ENCODE measurements at regions not wholly inside any gene's neighbourhood (a gene's known extent, or its start where the extent isn't known, plus 50 kb on each side); places are given as distances from the start of the nearest gene placed in this dataset.

GRCh38 chr20:46798430-46798829, 89.0 kb downstream of the SLC2A10 start:
- H3K36me3 ChIP-seq (ENCODE audit: insufficient read depth, low read length), result no peaks in the 10 kb centered on the region
- Mint-ChIP-seq H3K36me3 (ENCODE audit: low read depth, unreplicated experiment) (no peaks in the 10 kb centered on the region), H3K4me3 (ENCODE audit: unreplicated experiment) (no peak overlapping the region), H3K9me3 (ENCODE audit: unreplicated experiment) (peaks cover 2% of the 10 kb centered on the region), H3K27ac (ENCODE audit: unreplicated experiment) (no peak overlapping the region), H3K4me1 (ENCODE audit: low read depth, unreplicated experiment) (peaks cover 2% of the 10 kb centered on the region), H3K27me3 (ENCODE audit: low read depth, unreplicated experiment) (peaks cover 33% of the 10 kb centered on the region)
- peaks cover 43% of the 10 kb centered on the region for H3K27me3 ChIP-seq (ENCODE audit: insufficient read depth, low read length)
- no peak for DNase-seq (ENCODE audit: low read depth)
- no peak overlapping the region for H3K9ac ChIP-seq (ENCODE audit: low read length)
- no peaks in the 10 kb centered on the region for H4K20me1 ChIP-seq (ENCODE audit: insufficient read depth, low read length)
- FAIRE-seq, result no peak
- no peak overlapping the region for H2AFZ ChIP-seq (ENCODE audit: low read depth, low read length)
- H3K4me3 ChIP-seq (ENCODE audit: insufficient read depth, low read depth, low read length), result no peak overlapping the region
- H3K79me2 ChIP-seq (ENCODE audit: insufficient read depth, low read length), result no peaks in the 10 kb centered on the region
- H3K4me2 ChIP-seq (ENCODE audit: low read length), result no peak overlapping the region
- no peaks in the 10 kb centered on the region for H3K4me1 ChIP-seq (ENCODE audit: insufficient read depth, low read length)
- H3K27ac ChIP-seq (ENCODE audit: low read depth, low read length), result no peak overlapping the region
- H3K9me3 ChIP-seq (ENCODE audit: insufficient read depth, low read depth, low read length), result no peaks in the 10 kb centered on the region
- TF ChIP-seq EZH2 (IDR thresholded peaks at IDR 0.05; ENCODE audit: insufficient read depth, low read length), result no peak
- no peak for TF ChIP-seq CTCF (IDR thresholded peaks at IDR 0.05; ENCODE audit: insufficient read depth, low read depth, low read length)

DNA sequence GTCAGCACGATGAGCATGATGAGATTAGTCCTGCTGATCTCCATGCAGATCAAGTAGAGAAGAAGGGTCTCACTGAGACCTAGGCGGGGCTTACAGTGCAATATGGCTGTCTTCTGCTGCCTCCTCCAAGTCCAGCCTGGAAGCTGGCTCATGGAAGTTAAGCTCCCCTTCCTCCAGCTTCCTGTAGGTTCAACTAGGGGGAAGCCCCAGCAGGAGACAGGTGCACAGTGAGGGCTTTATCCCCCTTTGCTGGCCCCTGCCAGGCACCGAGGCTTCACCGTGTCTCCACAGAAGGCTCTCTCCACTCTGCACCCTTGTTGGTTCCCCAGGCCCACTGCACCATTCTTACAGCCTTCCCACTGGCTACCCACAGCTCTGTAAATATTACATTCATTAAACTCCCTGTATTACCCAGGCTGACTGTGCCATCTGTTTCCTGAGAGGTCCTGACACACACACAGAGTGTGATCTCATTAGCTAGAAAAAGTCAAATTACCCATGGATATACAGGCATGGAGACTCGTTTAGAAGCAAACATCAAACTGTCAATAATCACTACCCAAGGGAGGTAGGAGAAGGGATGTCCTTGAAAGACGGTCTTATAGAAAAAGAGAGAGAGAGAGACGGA, 90.4 kb downstream of the SLC2A10 start:
- H4K20me1 ChIP-seq (ENCODE audit: insufficient read depth, low read length), result no peaks in the 10 kb centered on the region
- H3K4me1 ChIP-seq (ENCODE audit: insufficient read depth, low read length), result no peaks in the 10 kb centered on the region
- no peaks in the 10 kb centered on the region for H3K9me3 ChIP-seq (ENCODE audit: insufficient read depth, low read depth, low read length)
- peaks cover 2% of the 10 kb centered on the region for H3K9me3 Mint-ChIP-seq (ENCODE audit: unreplicated experiment)
- TF ChIP-seq CTCF (IDR thresholded peaks at IDR 0.05; ENCODE audit: insufficient read depth, low read depth, low read length) (no peak), EZH2 (IDR thresholded peaks at IDR 0.05; ENCODE audit: insufficient read depth, low read length) (no peak)
- H3K27me3 ChIP-seq (ENCODE audit: insufficient read depth, low read length), result peaks cover 41% of the 10 kb centered on the region
- no peak overlapping the region for H3K4me3 Mint-ChIP-seq (ENCODE audit: unreplicated experiment)
- FAIRE-seq (no peak), DNase-seq (ENCODE audit: low read depth) (no peak)
- H3K4me3 ChIP-seq (ENCODE audit: insufficient read depth, low read depth, low read length), result no peak overlapping the region
- H3K27ac ChIP-seq (ENCODE audit: low read depth, low read length), result no peak overlapping the region
- H3K27me3 Mint-ChIP-seq (ENCODE audit: low read depth, unreplicated experiment), result peaks cover 23% of the 10 kb centered on the region
- no peak overlapping the region for H3K27ac Mint-ChIP-seq (ENCODE audit: unreplicated experiment)
- H3K4me1 Mint-ChIP-seq (ENCODE audit: low read depth, unreplicated experiment), result peaks cover 2% of the 10 kb centered on the region
- H3K4me2 ChIP-seq (ENCODE audit: low read length), result no peak overlapping the region
- H3K36me3 Mint-ChIP-seq (ENCODE audit: low read depth, unreplicated experiment), result no peaks in the 10 kb centered on the region
- H3K36me3 ChIP-seq (ENCODE audit: insufficient read depth, low read length), result no peaks in the 10 kb centered on the region
- no peak overlapping the region for H3K9ac ChIP-seq (ENCODE audit: low read length)
- no peak overlapping the region for H2AFZ ChIP-seq (ENCODE audit: low read depth, low read length)
- no peaks in the 10 kb centered on the region for H3K79me2 ChIP-seq (ENCODE audit: insufficient read depth, low read length)

- Histone ChIP-seq H3K9ac (ENCODE audit: low read length) (no peak overlapping the region), H2AFZ (ENCODE audit: low read depth, low read length) (no peak overlapping the region), H3K9me3 (ENCODE audit: insufficient read depth, low read depth, low read length) (no peaks in the 10 kb centered on the region), H3K79me2 (ENCODE audit: insufficient read depth, low read length) (no peaks in the 10 kb centered on the region), H3K27ac (ENCODE audit: low read depth, low read length) (no peak overlapping the region), H3K4me3 (ENCODE audit: insufficient read depth, low read depth, low read length) (no peak overlapping the region), H3K27me3 (ENCODE audit: insufficient read depth, low read length) (peaks cover 39% of the 10 kb centered on the region), H3K4me1 (ENCODE audit: insufficient read depth, low read length) (no peaks in the 10 kb centered on the region), H4K20me1 (ENCODE audit: insufficient read depth, low read length) (no peaks in the 10 kb centered on the region), H3K4me2 (ENCODE audit: low read length) (no peak overlapping the region), H3K36me3 (ENCODE audit: insufficient read depth, low read length) (no peaks in the 10 kb centered on the region)
- H3K9me3 Mint-ChIP-seq (ENCODE audit: unreplicated experiment), result peaks cover 2% of the 10 kb centered on the region
- peaks cover 2% of the 10 kb centered on the region for H3K4me1 Mint-ChIP-seq (ENCODE audit: low read depth, unreplicated experiment)
- FAIRE-seq, result no peak
- no peak for DNase-seq (ENCODE audit: low read depth)
- peaks cover 23% of the 10 kb centered on the region for H3K27me3 Mint-ChIP-seq (ENCODE audit: low read depth, unreplicated experiment)
- H3K36me3 Mint-ChIP-seq (ENCODE audit: low read depth, unreplicated experiment), result no peaks in the 10 kb centered on the region
- TF ChIP-seq CTCF (IDR thresholded peaks at IDR 0.05; ENCODE audit: insufficient read depth, low read depth, low read length) (no peak), EZH2 (IDR thresholded peaks at IDR 0.05; ENCODE audit: insufficient read depth, low read length) (no peak)
- H3K4me3 Mint-ChIP-seq (ENCODE audit: unreplicated experiment), result no peak overlapping the region
- H3K27ac Mint-ChIP-seq (ENCODE audit: unreplicated experiment), result no peak overlapping the region
These were observed 91.0 kb downstream of the SLC2A10 start for GRCh38 chr20:46800409-46800804.
